ENCODE measurements at regions not wholly inside any gene's neighbourhood (a gene's known extent, or its start where the extent isn't known, plus 50 kb on each side); places are given as distances from the start of the nearest gene placed in this dataset.

GRCh38 chr14:85382341-85382740, 147.6 kb upstream of the FLRT2 start:
- no peak for DNase-seq

- DNase-seq = no peak
Observed at GRCh38 chr14:85387181-85387580, 142.8 kb upstream of the FLRT2 start.

GRCh38 chr14:85390236-85390635, 139.7 kb upstream of the FLRT2 start:
- DNase-seq = no peak

GRCh38 chr14:85391455-85391854, 138.5 kb upstream of the FLRT2 start:
- DNase-seq = no peak

GRCh38 chr14:85391892-85392291, 138.1 kb upstream of the FLRT2 start:
- DNase-seq = no peak

GRCh38 chr14:85399186-85399585, 130.8 kb upstream of the FLRT2 start:
- DNase-seq = no peak

- no peak for DNase-seq
Observed at GRCh38 chr14:85400678-85401077, 129.3 kb upstream of the FLRT2 start.

- DNase-seq = no peak
Observed at GRCh38 chr14:85401384-85401783, 128.6 kb upstream of the FLRT2 start.

GRCh38 chr14:85402569-85403162, 127.3 kb upstream of the FLRT2 start:
- no peak for DNase-seq

- no peak for DNase-seq
Observed at GRCh38 chr14:85409481-85410210, 120.3 kb upstream of the FLRT2 start.

- no peak for DNase-seq
Observed at GRCh38 chr14:85412756-85413155, 117.2 kb upstream of the FLRT2 start.

- DNase-seq = no peak
Observed at GRCh38 chr14:85413836-85414526, 116.0 kb upstream of the FLRT2 start.

- no peak for DNase-seq
Observed at GRCh38 chr14:85415015-85415712, 114.8 kb upstream of the FLRT2 start.

GRCh38 chr14:85416771-85417170, 113.2 kb upstream of the FLRT2 start:
- DNase-seq = no peak

GRCh38 chr14:85417396-85417795, 112.5 kb upstream of the FLRT2 start:
- no peak for DNase-seq

- DNase-seq = no peak
Observed at GRCh38 chr14:85418721-85419120, 111.2 kb upstream of the FLRT2 start.

- no peak for DNase-seq
Observed at GRCh38 chr14:85420278-85420677, 109.7 kb upstream of the FLRT2 start.

- DNase-seq = no peak
Observed at GRCh38 chr14:85420707-85421106, 109.2 kb upstream of the FLRT2 start.

GRCh38 chr14:85421186-85421877, 108.6 kb upstream of the FLRT2 start:
- DNase-seq = no peak

- DNase-seq = no peak
Observed at GRCh38 chr14:85423889-85424288, 106.1 kb upstream of the FLRT2 start.

GRCh38 chr14:85425507-85425906, 104.4 kb upstream of the FLRT2 start:
- no peak for DNase-seq

Measured in amygdala (tissue), 56 donors.